HG02973 (cell line): ENCODE measurements at regions not wholly inside any gene's neighbourhood (a gene's known extent, or its start where the extent isn't known, plus 50 kb on each side); places are given as distances from the start of the nearest gene placed in this dataset.

Source experiments
- ATAC-seq: cut with Tn5 transposase; IDR thresholded peaks from one replicate; pipeline ENCODE4 v1.9.1; 2021; ENCODE audit warnings: moderate library complexity; ENCODE audit not compliant: unreplicated experiment

DNA sequence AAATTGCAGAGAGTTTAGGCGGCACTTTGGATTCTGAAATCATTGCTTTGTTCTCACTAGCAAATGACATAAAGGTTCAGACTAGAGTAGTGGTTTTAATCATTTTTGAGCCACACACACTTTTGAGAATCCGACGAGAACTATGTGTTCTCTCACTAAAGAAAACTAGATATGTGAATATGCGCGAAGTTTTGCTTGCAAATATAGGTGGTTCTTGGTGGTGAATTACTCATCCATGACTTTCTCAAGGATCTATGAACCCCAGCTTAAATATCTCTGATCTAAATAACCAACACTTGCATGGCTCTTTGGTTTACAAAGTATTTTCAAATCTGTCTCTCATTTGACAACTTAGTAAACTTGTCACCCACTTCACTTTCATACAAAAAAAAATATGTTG is 54.8 kb downstream of the NOG start:
- no peak for ATAC-seq

DNA sequence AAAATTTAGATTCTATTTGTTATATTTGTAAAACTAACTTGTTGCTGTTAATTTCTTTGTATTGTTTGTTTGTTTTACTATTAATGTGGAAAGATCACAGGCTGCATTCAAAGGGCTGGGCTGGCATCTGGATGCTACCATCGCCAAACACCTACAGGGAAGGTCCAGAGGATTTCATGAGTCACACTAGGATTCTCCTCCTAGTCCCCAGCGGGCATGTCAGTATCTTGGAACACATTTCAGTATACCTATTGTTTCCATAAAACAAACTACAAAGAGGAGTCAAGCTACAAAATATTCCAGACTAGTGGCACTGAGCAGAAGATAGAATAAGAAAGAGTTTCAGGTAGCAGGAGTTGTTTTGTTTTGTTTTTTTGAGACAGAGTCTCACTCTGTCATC is 55.3 kb downstream of the NOG start:
- no peak for ATAC-seq

DNA sequence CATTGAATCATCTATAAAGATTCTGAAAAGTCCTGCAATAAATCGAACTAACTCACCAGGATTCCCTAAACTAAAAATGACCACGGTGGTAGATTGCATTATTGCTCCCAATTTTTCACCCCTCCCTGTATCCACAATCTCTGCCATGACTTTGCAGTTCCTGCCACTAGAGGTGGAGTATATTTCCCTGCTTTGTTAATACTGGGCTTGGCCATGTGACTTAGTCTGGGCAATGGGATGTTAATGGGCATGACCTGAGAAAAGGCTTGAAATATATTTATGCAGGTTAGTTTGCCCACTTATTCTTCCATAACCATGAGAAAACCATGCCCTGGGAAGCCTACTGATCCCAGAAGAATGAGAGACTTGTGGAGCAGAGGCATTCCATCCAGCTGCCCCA is 59.1 kb downstream of the NOG start:
- no peak for ATAC-seq

DNA sequence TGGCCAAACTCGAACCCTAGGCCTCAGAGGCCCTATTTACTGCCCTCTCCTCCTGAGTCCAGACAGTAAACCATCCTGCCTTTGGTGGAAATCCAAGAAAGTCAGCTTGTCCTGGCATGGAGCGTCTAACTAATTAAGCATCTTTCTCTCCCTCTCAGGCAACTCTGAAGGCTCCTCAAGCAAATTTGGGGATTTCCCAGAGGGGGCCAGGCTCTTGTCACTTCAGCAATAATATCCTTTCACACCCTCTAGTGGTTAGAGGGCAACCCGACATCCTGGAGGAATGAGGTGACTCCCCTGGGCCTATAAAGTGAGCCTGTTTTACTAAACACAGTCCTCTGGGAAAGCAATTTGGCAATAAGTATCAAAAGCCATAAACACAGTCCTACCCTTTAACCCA is 60.4 kb downstream of the NOG start:
- peak; percentile 98 for ATAC-seq

DNA sequence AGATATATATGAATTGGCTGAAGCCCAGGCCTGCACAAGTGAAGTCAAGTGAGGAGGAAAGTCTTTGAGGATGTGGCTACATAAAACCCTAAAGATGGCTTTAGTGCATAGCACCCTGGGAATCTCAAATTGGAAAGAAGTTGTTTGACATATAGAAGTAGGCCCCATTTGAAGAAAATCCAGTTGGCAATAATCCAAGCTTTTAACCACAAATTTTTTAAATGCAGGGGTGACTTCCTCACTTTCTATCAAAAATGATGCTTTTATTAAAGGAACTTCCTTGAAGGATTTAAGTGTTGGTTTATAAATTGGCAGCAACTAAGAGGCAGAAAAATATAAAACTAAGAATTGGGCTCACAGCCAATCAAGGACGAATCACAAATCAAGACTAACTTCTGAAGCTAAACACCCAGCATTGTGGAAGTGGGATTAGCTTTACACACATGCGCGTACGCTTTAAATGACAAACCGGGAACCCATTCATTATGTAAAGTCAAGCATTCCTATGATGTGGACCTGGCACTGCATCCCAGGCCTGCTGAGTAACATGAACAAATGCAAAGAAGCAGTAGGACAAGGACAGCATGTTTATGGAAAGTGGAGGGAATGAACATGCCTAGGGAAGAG is 63.3 kb downstream of the NOG start:
- no peak for ATAC-seq

DNA sequence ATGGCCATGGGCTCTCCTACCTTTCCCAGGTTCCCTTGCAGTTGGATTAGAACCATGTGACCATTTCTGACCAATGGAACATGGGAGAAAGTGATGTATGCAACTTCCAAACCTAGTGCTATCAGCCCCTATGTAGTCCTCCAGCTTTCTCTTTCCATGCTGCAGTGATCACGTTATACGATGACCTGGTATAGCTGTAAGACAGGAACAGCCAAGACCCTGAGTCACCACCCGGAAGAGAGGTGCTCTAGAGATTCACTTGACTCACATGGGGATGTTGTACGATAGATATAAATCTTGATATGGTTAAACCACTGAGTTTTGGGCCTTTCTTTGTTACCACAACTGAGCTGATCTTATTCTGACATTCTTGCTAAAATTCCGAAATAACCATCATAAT is 65.1 kb downstream of the NOG start:
- no peak for ATAC-seq

DNA sequence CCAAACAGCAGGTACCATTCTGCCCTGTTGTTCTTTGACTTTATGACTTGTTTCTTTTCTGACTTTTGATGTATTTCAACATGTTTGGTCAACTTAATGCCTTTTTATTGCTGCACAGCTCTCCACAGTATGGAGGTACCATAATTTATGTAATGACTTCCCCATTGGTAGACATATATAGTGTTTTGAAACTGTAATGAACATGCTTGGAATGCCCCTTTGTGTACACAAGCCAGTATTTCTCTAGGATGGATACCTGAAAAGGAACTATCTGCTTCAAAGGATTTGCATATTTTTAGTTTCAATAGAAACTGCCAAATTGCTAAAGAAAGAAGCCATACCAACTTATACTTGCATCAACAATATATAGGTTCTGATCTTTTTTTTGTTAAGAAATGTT is 66.1 kb downstream of the NOG start:
- ATAC-seq = no peak

DNA sequence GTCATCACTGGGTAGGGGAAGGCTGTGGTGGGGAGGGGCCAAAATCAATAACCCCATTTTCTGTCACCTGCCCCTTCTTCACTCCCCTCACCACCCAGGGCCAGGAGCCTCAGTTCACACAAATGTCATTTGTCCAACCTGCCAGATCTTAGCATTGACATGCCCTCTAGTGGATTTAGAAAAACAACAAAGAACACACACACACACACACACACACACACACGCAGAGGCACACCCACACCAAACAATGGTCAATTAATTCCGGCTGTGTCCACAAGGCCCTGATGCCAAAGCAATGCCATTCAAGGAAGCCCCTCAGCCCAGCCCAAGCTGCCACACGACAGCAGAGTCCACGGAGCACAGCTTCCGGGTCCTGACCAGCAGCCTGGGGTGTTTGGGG is 68.4 kb downstream of the NOG start:
- no peak for ATAC-seq

DNA sequence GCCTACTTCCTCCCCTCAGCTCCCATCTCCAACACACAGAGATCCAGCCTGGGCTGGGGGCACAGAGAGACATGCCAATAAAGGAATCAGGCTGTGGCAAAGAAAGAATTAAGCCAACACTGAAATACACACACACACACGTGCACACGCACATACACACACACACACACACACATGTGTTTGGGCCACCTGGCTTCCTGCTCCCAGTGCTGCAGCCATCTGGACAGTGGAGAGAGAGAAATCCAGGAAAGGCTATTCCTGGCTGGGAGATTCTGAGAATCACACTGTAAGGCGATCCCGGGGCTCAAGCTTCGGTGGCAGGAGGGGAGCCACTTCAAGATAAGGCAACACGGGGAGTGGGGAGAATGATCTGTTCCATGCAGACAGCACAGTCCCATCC is 72.4 kb downstream of the NOG start:
- ATAC-seq = no peak

DNA sequence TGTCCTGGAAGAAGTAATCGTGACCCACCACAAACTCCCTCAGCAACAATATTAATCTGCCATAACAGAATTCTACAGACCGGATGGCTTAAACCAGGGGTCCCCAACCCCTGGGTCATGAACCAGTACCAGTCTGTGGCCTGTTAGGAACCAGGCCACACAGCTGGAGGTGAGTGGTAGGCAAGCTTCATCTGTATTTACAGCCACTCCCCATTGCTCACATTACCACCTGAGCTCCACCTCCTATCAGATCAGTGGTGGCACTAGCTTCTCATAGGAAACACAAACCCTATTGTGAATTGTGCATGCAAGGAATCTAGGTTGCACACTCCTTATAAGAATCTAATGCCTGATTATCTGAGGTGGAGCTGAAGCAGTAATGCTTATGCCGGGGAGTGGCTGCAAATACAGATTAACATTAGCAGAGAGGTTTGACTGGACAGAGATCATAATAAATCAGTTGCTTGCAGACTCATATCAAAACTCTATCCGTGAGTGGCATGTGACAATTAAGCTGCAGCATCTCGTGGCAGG is 74.5 kb downstream of the NOG start:
- ATAC-seq = no peak

DNA sequence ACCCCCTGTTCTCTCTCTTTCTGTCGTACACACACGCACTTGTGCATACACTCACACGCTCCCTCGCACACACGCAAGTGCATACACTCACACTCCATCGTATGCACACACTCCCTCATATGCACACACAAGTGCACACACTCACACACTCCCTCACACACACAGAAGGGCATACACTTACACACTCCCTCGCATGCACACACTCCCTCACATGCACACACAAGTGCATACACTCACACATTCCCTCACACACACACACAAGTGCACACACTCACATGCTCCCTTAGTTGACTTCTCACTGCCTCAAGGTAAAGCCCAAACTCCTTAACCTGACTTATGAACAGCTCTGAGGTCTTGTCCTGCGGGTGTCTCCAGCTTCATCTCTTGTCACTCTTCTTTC is 78.7 kb downstream of the NOG start:
- ATAC-seq = no peak

DNA sequence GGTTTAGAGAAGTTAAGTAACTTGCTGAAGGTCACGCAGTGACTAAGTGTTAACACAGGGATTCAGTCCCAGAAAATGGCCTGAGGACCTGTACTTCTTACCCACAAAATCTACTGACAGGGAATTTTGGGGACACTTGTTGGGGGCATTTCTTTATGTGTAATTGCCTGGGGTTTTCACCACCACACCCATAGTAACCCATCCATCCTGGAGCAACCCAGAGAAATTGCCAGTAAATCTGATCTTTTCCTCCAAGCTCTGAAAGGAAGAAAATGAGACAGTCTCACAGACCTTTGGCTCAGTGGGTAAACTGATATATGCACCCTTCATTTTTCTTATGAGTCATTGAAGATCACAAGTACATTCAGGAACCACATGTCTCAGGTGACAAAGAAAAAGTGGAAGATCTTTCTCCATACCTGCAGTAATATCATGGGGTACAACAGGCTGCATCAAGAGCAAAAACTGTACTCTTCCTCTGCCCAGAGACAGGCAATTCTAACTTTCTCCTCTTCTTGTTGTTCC is 81.0 kb downstream of the NOG start:
- no peak for ATAC-seq

DNA sequence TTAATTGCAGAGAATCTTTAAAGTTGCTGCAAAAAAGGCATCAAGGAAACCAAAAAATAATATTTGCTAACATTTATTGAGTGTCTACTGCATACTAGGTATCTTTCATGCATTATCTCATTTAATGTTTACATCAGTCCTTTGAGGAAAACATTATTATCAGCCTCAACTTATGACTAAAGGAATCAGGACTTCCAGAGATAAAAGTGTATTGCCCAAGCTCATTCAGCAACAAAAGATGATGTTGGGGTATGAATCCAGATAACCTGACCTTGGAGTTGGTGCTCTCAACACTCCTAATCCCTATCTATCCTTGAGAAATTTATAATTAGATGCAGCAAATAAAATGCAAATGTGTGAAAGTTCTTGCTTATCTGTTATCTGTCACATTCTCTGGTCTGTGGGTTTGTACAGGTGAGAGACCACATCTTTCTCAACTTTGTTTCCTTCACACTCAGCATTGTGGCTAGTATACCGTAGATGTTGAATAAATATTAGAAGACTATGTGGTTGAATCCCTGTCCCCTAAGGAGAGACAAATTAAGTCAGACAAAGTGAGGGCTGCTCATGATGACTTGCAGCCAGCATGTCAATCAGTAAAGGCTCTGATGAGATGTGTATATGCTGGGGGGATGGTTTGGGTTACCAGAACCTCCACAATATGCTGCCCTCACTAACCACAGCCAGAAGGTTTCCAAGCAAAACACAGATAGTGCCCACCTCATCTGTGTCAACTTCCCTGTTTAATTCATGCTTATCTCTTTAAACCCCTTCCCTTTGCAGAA is 82.6 kb downstream of the NOG start:
- ATAC-seq = no peak

DNA sequence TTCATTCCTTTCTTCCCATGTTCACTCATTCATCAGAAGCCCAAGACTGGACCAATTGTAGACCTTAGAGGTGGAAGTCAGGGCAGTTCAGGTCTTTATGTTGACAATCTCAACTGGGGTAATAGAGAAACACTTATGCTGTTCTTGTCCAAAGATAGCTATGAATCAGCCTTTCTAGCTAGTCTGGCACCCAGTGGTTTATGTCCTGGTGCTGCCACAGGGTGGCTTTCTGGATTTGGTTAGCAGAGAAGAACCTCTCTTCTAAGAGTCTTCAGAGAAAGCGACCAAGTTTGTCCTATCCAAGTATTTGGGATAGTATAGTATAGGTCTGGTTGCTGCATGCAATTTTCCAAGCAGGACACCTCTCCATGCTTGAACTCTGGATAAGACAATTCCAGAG is 83.3 kb downstream of the NOG start:
- no peak for ATAC-seq

DNA sequence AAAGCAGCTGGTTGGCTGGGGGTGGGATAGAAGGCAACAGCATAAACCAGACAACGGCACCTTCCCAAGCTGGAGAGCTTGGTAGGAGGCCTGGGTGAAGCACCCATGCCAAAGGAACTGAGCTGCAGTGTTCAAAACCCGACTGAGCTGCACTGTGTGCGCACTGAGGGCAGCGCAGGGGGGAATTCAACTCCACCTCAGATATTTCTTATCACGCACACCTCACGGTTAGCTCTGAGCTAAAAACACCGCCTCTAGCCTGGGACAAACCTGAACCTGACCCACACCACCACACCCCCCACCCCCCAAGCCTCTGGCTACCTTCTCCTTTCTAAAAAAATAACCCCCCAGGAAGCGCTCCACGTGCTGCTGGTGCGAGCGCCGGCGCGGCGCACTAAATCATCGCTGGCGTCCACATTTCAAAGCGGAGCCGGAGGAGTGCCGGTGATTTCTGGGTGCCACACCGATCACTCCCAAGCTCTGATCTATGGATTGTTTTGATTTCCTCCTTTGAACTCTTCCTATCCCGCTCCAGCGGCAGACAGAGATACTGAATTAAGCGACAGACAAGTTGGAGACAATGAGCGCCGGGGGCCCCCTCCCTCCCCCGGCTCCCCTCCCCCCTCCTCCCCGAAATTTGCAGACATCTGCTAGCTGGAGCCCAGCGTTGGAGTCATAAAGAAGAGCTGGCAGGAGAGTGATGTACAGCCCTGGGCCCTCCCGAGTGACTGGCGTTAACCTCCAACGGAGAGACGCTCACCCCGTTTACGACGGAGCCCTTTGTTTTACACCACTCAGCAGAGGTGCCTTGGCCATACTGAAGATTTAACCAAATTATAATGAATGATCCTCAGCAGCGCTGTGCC is 85.0 kb downstream of the NOG start:
- no peak for ATAC-seq

DNA sequence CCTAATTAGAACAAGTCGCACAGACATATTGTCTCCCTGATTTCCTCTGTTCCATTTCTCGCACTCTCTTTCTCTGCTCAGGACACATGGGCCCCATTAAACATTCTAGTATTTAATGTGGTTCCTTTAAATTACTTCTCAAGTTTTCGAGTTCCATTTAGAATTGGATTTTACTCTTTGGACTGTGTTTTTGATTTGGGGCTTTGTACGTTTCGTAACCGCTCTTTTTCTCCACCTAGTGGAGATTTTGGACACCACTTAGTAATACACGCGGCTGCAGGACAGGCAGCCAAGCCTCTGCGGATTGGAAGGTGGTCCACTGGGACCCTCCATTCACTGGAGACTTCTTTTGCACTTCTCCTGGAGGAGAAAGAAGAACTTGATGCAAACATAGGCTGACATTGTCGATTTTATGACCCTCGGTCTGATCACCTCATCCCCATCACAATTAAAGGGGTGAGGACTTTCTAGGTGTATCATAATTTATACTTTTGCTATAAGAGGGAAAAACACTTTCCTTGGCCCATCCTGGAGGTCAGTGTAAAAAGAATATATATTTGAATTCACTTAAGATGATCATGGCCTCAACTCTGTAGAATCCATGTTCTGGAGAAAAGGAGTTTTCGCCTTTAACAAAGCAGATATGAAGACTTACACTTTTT is 85.7 kb downstream of the NOG start:
- no peak for ATAC-seq

DNA sequence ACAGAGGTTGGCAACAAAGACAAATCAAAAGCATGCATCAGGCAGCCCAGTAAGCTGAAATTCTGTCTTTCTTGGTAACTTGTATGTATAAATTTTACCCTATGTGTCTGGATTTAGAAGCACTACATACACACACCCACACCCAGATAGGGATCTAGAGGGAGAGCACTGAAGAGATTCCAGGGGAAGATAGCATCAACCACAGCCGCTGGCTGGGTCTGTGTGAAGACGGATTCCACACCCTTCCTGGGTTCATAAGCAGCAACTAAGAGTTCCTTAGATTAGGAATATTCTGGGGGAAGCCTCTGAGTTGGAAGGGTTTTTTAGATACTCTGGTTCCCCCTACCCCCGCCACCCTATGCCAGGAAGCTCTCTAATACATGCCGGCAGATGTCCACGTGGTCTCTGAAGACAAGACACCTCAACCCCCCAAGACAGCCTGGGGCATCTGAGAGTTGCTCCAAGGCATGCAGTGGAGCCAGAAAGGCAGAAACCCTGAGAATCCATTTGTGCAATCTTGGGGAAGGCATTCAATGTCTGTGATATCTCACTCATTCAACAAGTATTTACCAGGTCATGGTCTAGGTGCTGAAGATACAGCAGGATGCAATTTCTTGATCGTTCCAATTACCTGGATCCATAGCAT is 86.4 kb downstream of the NOG start:
- ATAC-seq = no peak

DNA sequence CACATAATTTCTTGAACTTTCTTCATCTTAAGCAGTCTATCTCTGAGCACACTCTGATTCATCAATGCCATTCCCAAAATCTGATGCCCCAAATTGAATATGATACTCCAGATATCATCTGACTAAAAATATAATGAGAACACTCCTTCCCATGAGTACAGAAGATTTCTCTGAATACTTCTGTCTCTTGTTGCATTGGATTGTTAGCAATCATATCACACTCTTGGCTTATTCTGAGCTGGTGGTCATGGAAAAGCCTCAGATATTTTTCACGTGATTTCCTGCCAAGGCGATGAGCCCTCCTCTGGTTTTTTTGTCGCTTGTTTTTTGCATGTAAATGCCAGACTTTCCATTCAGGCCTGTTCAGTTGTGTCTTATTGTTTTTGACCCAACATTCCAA is 87.2 kb downstream of the NOG start:
- no peak for ATAC-seq

DNA sequence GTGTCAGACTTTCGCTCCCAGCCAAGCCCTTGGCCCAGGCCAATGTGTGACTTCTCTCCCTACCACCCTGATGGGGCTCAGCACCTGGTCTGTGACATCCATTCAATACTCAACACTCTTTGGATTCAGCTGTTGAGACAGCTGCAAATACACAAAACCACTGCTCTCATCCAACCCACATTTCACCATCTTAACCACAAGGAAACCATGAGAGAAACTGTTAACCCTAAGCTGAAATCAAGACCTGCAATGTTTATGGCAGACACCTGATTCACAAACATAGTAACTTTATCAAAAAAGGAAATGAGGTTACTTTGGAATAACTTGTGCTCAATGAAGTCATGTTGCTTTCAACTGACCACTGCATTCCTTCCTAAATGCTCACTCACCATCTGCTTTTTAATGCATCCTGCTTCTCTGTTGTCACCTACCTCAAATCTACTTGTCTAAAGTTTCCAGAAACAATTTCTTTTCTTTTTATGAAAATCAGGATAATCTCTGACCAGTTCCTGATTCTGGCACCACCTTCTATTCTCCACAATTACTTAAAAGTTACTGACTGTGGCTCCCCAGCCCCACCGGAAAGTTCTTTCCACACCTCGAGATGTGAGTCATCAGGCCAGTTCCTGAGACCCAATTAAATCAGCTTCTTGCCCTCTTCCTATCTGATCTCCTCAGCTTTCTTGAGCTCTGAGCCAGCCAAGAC is 88.2 kb downstream of the NOG start:
- ATAC-seq = peak; percentile 62

DNA sequence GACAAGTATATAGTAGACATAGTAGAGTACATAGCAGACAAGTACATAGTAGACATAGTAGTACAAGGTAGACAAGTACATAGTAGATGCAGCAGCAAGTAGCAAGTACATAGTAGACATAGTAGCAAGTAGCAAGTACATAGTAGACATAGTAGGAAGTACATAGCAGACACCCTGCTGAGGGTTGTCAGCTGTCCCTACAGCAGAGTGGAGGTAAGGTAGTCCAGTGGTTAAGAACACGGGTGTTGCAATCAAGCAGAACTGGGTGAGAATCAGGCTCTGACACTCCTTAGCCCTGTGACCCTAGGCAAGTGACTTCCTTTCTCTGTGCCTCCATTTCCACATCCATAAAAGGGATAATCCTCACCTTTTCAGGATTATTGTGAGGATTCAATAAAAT is 94.7 kb downstream of the NOG start:
- no peak for ATAC-seq
